ENCODE measurements at regions not wholly inside any gene's neighbourhood (a gene's known extent, or its start where the extent isn't known, plus 50 kb on each side); places are given as distances from the start of the nearest gene placed in this dataset.

GRCh38 chr3:95911767-95912166 is 902.6 kb upstream of the EPHA6 start:
- no peak for TF ChIP-seq CTCF (IDR thresholded peaks at IDR 0.05)
- TF ChIP-seq POLR2A (IDR thresholded peaks at IDR 0.05), result no peak

Measured in body of pancreas (tissue), 4 donors.